WTC11 (cell line): ENCODE measurements at regions not wholly inside any gene's neighbourhood (a gene's known extent, or its start where the extent isn't known, plus 50 kb on each side); places are given as distances from the start of the nearest gene placed in this dataset.

ENCODE experiments used
- ATAC-seq: fragments of 200-7000 bp; cut with Tn5 transposase; 2 replicates; pipeline ENCODE4 v1.10.0; 2021; ENCODE audit warnings: mild to moderate bottlenecking, moderate library complexity
- CTCF ChIA-PET: fragments of 300-600 bp; sonication (Branson Sonifier 250); formaldehyde crosslinking; loops from one replicate; lab custom pipeline; 2021; ENCODE audit warnings: antibody characterized with exemption; lab: Charles Lee
- POLR2A ChIA-PET: fragments of 350-600 bp; sonication (Branson Sonifier 250); formaldehyde crosslinking; loops from one replicate; lab custom pipeline; 2021; ENCODE audit warnings: antibody characterized with exemption; lab: Charles Lee
- DNase-seq: peaks from one replicate; pipeline ENCODE4 v3.0.0; 2021; ENCODE audit warnings: low spot score
- H3K27ac Mint-ChIP-seq: 2 replicates; pipeline ENCODE4 v1.8.0; 2021; ENCODE audit warnings: mixed read lengths
- H3K27me3 Mint-ChIP-seq: 2 replicates; pipeline ENCODE4 v1.8.0; 2021; ENCODE audit warnings: low read depth, mild to moderate bottlenecking, moderate library complexity, mixed read lengths
- H3K36me3 Mint-ChIP-seq: 2 replicates; pipeline ENCODE4 v1.8.0; 2021; ENCODE audit warnings: mixed read lengths
- H3K4me1 Mint-ChIP-seq: 2 replicates; pipeline ENCODE4 v1.8.0; 2022; ENCODE audit warnings: mixed read lengths
- H3K4me3 Mint-ChIP-seq: 2 replicates; pipeline ENCODE4 v1.8.0; 2021; ENCODE audit warnings: mild to moderate bottlenecking, moderate library complexity, mixed read lengths
- H3K9me3 Mint-ChIP-seq: 2 replicates; pipeline ENCODE4 v1.8.0; 2021; ENCODE audit warnings: mixed read lengths
- CBFB ChIP-seq: sonication (generic); formaldehyde crosslinking; IDR thresholded peaks from 2 replicates; pipeline ENCODE4 v1.8.1; 2022; ENCODE audit warnings: mild to moderate bottlenecking, low read depth, missing genetic modification reagents
- FOXK1 ChIP-seq: sonication (generic); formaldehyde crosslinking; IDR thresholded peaks from 2 replicates; pipeline ENCODE4 v1.8.0; 2022; ENCODE audit warnings: mild to moderate bottlenecking, moderate library complexity, missing genetic modification reagents
- GABPB1 ChIP-seq: sonication (generic); formaldehyde crosslinking; IDR thresholded peaks from 2 replicates; pipeline ENCODE4 v1.8.1; 2023; ENCODE audit warnings: mild to moderate bottlenecking, missing genetic modification reagents
- GTF2I ChIP-seq: fragments of 250-450 bp; sonication (Bioruptor Pico); conservative IDR thresholded peaks from 2 replicates; pipeline ENCODE4 v1.4.0; 2021; ENCODE audit warnings: mild to moderate bottlenecking
- JUN ChIP-seq: sonication (generic); formaldehyde crosslinking; IDR thresholded peaks from 2 replicates; pipeline ENCODE4 v1.8.0; 2023; ENCODE audit warnings: mild to moderate bottlenecking, missing genetic modification reagents
- KAT7 ChIP-seq: sonication (generic); formaldehyde crosslinking; IDR thresholded peaks from 2 replicates; pipeline ENCODE4 v1.8.1; 2023; ENCODE audit warnings: missing genetic modification reagents, mild to moderate bottlenecking, borderline replicate concordance
- MXD4 ChIP-seq: fragments of 250-450 bp; sonication (Bioruptor Pico); IDR thresholded peaks from 2 replicates; pipeline ENCODE4 v1.8.0; 2021; ENCODE audit warnings: mild to moderate bottlenecking, moderate library complexity, borderline replicate concordance
- RELA ChIP-seq: sonication (generic); formaldehyde crosslinking; IDR thresholded peaks from 2 replicates; pipeline ENCODE4 v1.8.1; 2022; ENCODE audit warnings: missing genetic modification reagents, mild to moderate bottlenecking, borderline replicate concordance
- SOX15 ChIP-seq: fragments of 250-450 bp; sonication (Bioruptor Pico); IDR thresholded peaks from 2 replicates; pipeline ENCODE4 v1.9.0; 2021; ENCODE audit warnings: mild to moderate bottlenecking
- ZBTB21 ChIP-seq: sonication (generic); formaldehyde crosslinking; IDR thresholded peaks from 2 replicates; pipeline ENCODE4 v1.8.1; 2023; ENCODE audit warnings: mild to moderate bottlenecking, missing genetic modification reagents, borderline replicate concordance
- ZNF317 ChIP-seq: sonication (generic); formaldehyde crosslinking; IDR thresholded peaks from 2 replicates; pipeline ENCODE4 v1.8.1; 2023; ENCODE audit warnings: low read depth, mild to moderate bottlenecking, moderate library complexity, missing genetic modification reagents, borderline replicate concordance
- ZNF671 ChIP-seq: fragments of 250-450 bp; sonication (Bioruptor Pico); IDR thresholded peaks from 2 replicates; pipeline ENCODE4 v1.8.0; 2021; ENCODE audit warnings: mild to moderate bottlenecking
- TF ChIP-seq, protein P1 (sequence below): fragments of 250-450 bp; sonication (Bioruptor Pico); IDR thresholded peaks from 2 replicates; pipeline ENCODE4 v1.9.0; 2021; ENCODE audit warnings: mild to moderate bottlenecking, borderline replicate concordance
- TF ChIP-seq, protein P2 (sequence below): fragments of 250-450 bp; sonication (Bioruptor Pico); IDR thresholded peaks from 2 replicates; pipeline ENCODE4 v1.9.0; 2021; ENCODE audit warnings: mild to moderate bottlenecking
- TF ChIP-seq, protein P3 (sequence below): fragments of 250-450 bp; sonication (Bioruptor Pico); IDR thresholded peaks from 2 replicates; pipeline ENCODE4 v1.9.0; 2021; ENCODE audit warnings: moderate library complexity, mild to moderate bottlenecking, inconsistent platforms, borderline replicate concordance
- TF ChIP-seq, protein P4 (sequence below): sonication (generic); formaldehyde crosslinking; IDR thresholded peaks from 2 replicates; pipeline ENCODE4 v1.8.0; 2022; ENCODE audit warnings: missing genetic modification reagents

DNA sequence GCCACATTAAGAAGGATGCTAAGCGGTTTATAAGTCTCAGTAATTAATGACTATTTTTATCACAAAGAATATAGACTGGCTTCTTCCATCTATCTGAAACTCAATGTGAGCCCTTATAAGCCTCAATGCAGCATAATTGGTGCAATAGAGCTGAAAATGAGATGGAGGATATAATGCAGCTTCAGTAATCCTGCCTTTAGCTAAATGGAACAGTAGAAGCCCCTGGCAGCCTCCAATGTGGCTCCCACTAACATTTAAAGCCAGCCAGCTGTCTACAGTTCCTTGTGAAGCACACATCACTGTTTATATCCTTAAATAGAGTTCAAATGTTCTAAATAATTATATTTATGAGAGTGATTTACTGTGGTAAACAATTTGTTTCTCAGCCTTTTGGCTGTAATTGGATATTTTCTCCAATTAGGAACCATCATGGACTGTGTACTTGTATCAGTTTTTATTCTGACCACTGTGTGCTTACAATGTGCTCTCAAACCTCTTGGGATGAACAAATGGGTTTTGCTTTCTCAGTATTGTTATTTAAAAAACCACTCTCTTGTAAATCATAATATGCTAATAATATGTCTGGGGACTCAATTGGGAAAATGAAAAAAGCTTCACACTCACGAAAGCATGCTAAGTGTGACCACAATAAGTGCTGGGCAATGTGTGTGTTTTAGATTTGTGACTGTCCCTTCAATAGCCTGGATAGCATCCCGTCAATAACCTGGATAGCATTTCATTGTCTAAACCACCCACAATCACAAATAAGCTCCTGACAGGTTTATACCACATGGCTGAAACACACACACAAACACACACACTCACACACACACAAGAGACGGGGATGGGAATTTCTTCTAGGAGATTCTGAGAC, 366.6 kb downstream of the GBE1 start:
- H3K9me3 Mint-ChIP-seq: peaks cover 6% of the 10 kb centered on the region; the same call in 1 of the 2 replicates
- no peak overlapping the region for H3K4me3 Mint-ChIP-seq
- no peaks in the 10 kb centered on the region for H3K4me1 Mint-ChIP-seq
- CTCF ChIA-PET: interaction anchor here (0.6 to 1.8 kb wide), 5 partner anchors 11 to 214 kb away, joined by 3 to 4 read pairs (median 3); no protein-coding TSS in a partner anchor
- ATAC-seq (no peak), DNase-seq (no peak)
- H3K27me3 Mint-ChIP-seq: no peaks in the 10 kb centered on the region
- POLR2A ChIA-PET: no interaction called here
- no peak overlapping the region for H3K27ac Mint-ChIP-seq
- H3K36me3 Mint-ChIP-seq: no peaks in the 10 kb centered on the region
- TF ChIP-seq JUN (no peak), ZBTB21 (CRISPR knock-in tag) (no peak), KAT7 (CRISPR knock-in tag) (no peak), GTF2I (CRISPR knock-in tag) (no peak), ZNF671 (no peak), FOXK1 (no peak), MXD4 (CRISPR knock-in tag) (no peak), RELA (CRISPR knock-in tag) (no peak), ZNF317 (CRISPR knock-in tag) (no peak), GABPB1 (CRISPR knock-in tag) (no peak), CBFB (CRISPR knock-in tag) (no peak), SOX15 (no peak)
- TF ChIP-seq, protein P1, sequence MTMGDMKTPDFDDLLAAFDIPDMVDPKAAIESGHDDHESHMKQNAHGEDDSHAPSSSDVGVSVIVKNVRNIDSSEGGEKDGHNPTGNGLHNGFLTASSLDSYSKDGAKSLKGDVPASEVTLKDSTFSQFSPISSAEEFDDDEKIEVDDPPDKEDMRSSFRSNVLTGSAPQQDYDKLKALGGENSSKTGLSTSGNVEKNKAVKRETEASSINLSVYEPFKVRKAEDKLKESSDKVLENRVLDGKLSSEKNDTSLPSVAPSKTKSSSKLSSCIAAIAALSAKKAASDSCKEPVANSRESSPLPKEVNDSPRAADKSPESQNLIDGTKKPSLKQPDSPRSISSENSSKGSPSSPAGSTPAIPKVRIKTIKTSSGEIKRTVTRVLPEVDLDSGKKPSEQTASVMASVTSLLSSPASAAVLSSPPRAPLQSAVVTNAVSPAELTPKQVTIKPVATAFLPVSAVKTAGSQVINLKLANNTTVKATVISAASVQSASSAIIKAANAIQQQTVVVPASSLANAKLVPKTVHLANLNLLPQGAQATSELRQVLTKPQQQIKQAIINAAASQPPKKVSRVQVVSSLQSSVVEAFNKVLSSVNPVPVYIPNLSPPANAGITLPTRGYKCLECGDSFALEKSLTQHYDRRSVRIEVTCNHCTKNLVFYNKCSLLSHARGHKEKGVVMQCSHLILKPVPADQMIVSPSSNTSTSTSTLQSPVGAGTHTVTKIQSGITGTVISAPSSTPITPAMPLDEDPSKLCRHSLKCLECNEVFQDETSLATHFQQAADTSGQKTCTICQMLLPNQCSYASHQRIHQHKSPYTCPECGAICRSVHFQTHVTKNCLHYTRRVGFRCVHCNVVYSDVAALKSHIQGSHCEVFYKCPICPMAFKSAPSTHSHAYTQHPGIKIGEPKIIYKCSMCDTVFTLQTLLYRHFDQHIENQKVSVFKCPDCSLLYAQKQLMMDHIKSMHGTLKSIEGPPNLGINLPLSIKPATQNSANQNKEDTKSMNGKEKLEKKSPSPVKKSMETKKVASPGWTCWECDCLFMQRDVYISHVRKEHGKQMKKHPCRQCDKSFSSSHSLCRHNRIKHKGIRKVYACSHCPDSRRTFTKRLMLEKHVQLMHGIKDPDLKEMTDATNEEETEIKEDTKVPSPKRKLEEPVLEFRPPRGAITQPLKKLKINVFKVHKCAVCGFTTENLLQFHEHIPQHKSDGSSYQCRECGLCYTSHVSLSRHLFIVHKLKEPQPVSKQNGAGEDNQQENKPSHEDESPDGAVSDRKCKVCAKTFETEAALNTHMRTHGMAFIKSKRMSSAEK (CRISPR knock-in tag): no peak
- TF ChIP-seq, protein P2, sequence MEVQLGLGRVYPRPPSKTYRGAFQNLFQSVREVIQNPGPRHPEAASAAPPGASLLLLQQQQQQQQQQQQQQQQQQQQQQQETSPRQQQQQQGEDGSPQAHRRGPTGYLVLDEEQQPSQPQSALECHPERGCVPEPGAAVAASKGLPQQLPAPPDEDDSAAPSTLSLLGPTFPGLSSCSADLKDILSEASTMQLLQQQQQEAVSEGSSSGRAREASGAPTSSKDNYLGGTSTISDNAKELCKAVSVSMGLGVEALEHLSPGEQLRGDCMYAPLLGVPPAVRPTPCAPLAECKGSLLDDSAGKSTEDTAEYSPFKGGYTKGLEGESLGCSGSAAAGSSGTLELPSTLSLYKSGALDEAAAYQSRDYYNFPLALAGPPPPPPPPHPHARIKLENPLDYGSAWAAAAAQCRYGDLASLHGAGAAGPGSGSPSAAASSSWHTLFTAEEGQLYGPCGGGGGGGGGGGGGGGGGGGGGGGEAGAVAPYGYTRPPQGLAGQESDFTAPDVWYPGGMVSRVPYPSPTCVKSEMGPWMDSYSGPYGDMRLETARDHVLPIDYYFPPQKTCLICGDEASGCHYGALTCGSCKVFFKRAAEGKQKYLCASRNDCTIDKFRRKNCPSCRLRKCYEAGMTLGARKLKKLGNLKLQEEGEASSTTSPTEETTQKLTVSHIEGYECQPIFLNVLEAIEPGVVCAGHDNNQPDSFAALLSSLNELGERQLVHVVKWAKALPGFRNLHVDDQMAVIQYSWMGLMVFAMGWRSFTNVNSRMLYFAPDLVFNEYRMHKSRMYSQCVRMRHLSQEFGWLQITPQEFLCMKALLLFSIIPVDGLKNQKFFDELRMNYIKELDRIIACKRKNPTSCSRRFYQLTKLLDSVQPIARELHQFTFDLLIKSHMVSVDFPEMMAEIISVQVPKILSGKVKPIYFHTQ: no peak
- TF ChIP-seq, protein P3, sequence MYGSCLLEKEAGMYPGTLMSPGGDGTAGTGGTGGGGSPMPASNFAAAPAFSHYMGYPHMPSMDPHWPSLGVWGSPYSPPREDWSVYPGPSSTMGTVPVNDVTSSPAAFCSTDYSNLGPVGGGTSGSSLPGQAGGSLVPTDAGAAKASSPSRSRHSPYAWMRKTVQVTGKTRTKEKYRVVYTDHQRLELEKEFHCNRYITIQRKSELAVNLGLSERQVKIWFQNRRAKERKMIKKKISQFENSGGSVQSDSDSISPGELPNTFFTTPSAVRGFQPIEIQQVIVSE (CRISPR knock-in tag): no peak
- TF ChIP-seq, protein P4, sequence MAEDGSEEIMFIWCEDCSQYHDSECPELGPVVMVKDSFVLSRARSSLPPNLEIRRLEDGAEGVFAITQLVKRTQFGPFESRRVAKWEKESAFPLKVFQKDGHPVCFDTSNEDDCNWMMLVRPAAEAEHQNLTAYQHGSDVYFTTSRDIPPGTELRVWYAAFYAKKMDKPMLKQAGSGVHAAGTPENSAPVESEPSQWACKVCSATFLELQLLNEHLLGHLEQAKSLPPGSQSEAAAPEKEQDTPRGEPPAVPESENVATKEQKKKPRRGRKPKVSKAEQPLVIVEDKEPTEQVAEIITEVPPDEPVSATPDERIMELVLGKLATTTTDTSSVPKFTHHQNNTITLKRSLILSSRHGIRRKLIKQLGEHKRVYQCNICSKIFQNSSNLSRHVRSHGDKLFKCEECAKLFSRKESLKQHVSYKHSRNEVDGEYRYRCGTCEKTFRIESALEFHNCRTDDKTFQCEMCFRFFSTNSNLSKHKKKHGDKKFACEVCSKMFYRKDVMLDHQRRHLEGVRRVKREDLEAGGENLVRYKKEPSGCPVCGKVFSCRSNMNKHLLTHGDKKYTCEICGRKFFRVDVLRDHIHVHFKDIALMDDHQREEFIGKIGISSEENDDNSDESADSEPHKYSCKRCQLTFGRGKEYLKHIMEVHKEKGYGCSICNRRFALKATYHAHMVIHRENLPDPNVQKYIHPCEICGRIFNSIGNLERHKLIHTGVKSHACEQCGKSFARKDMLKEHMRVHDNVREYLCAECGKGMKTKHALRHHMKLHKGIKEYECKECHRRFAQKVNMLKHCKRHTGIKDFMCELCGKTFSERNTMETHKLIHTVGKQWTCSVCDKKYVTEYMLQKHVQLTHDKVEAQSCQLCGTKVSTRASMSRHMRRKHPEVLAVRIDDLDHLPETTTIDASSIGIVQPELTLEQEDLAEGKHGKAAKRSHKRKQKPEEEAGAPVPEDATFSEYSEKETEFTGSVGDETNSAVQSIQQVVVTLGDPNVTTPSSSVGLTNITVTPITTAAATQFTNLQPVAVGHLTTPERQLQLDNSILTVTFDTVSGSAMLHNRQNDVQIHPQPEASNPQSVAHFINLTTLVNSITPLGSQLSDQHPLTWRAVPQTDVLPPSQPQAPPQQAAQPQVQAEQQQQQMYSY: no peak
